Fibroblast of peridontal ligament (primary cell): ENCODE measurements at regions not wholly inside any gene's neighbourhood (a gene's known extent, or its start where the extent isn't known, plus 50 kb on each side); places are given as distances from the start of the nearest gene placed in this dataset.
"Not testable (repeated sequence)": the region's sequence is repeated elsewhere in the genome, so short reads cannot be mapped to it uniquely, and the experiment has no call there.

Experiments used
- DNase-seq: peaks from one replicate; pipeline ENCODE4 v3.0.0-alpha.2; 2010; ENCODE audit errors: extremely low read depth

GRCh38 chr3:78507196-78507984, 1260.4 kb downstream of the ROBO1 start:
- no peak for DNase-seq

GRCh38 chr3:78511840-78512239, 1256.0 kb downstream of the ROBO1 start:
- DNase-seq: no peak

- not testable (repeated sequence) for DNase-seq
Measured at GRCh38 chr3:78512786-78513185, 1255.0 kb downstream of the ROBO1 start.

DNA sequence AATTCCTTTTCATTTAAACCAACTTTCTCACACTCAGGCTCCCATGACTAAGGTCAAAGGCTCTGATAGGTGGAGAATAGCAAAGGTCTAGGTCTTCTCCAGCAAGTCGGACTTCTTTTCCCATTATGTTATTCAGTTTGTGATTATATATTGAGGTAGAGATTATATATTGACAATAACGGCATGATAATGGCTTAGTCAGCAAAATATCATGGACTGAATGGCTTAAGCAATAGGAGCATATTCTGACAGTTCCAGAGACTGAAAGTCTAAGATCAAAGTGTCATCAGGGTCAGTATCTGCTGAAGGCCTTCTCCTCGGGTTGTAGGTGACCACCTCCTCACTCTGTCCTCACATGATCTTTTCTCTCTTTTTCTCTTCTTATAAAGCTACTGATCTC, 1251.4 kb downstream of the ROBO1 start:
- no peak for DNase-seq

- no peak for DNase-seq
Measured at GRCh38 chr3:78516937-78517336, 1250.9 kb downstream of the ROBO1 start.

DNA sequence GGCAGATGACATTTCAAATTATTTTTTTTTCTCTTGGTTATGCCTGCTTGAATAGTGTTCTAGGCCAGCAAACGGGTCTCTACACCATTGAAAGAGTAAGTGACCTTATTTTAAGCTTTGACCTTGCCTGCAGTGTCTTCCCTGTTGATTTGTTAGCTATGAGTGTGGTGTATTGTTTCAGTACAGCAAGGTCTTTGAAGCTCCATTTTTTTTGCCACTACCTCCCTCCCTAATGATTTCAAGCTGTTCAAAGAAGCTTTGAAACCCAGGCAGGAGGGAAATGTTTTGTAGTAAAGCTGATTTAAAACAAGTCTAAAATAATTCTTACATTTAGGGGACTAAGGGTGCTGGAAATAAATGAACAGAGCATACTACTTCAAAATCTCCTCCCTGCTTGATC, 1249.8 kb downstream of the ROBO1 start:
- DNase-seq: no peak

- peak; percentile 9 for DNase-seq
Measured at GRCh38 chr3:78519281-78519680, 1248.5 kb downstream of the ROBO1 start.

- no peak for DNase-seq
Measured at GRCh38 chr3:78529601-78530000, 1238.2 kb downstream of the ROBO1 start.

DNA sequence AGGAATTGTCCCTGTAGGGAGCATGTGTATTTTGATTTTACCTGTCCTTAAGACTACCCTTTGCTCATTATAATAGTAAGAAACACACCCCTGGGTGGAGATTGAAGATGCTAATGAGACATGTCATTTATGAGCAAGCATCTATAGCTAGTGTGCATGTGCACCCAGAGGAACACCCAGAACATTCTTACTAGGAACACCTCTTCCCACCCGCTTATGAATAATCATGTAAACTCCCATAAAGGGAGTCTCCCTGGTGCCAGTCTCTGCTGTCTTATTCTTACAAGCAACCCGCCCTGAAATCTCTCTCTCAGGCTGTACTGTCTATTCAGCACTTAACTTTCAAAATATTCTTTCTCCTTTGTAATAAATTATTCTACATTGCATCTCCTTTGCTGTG, 1227.3 kb downstream of the ROBO1 start:
- no peak for DNase-seq

DNA sequence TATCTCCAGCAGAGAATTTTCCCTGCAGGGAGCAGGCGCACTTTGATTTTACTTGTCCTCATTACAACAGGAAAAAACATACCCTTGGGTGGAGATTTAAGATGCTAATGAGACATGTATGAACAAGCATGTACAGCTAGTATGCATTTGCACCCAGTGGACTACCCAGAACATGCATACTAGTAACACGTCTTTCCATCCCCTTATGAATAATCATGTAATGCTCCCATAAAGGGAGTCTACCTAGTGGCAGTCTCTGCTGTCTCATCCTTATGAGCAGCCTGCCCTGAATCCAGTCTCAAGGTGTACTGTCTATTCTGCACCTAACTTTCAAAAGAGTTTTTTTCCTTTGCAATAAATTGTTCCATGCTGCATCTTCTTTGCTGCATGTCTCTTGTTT, 1222.0 kb downstream of the ROBO1 start:
- no peak for DNase-seq
